ENCODE measurements at regions not wholly inside any gene's neighbourhood (a gene's known extent, or its start where the extent isn't known, plus 50 kb on each side); places are given as distances from the start of the nearest gene placed in this dataset.

GRCh38 chr22:47259049-47259448 is 496.6 kb downstream of the TBC1D22A start:
- H3K27me3 ChIP-seq (replicated peaks; ENCODE audit: insufficient read depth, low read length) = no peaks in the 10 kb centered on the region
- no peak for TF ChIP-seq EZH2phosphoT487 (IDR thresholded peaks at IDR 0.05; ENCODE audit: low read length)
- TF ChIP-seq, protein P1, sequence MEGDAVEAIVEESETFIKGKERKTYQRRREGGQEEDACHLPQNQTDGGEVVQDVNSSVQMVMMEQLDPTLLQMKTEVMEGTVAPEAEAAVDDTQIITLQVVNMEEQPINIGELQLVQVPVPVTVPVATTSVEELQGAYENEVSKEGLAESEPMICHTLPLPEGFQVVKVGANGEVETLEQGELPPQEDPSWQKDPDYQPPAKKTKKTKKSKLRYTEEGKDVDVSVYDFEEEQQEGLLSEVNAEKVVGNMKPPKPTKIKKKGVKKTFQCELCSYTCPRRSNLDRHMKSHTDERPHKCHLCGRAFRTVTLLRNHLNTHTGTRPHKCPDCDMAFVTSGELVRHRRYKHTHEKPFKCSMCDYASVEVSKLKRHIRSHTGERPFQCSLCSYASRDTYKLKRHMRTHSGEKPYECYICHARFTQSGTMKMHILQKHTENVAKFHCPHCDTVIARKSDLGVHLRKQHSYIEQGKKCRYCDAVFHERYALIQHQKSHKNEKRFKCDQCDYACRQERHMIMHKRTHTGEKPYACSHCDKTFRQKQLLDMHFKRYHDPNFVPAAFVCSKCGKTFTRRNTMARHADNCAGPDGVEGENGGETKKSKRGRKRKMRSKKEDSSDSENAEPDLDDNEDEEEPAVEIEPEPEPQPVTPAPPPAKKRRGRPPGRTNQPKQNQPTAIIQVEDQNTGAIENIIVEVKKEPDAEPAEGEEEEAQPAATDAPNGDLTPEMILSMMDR (IDR thresholded peaks at IDR 0.05; ENCODE audit: low read length) = no peak
- no peak for TF ChIP-seq EZH2 (optimal IDR thresholded peaks at IDR 0.05; ENCODE audit: low read depth, low read length)
- no peak overlapping the region for H3K9ac ChIP-seq (ENCODE audit: low read length)
- no peak for DNase-seq
- H3F3A ChIP-seq (ENCODE audit: insufficient read depth, low read length) = no peaks in the 10 kb centered on the region
- no peak overlapping the region for H3K4me3 ChIP-seq (ENCODE audit: low read length)
- no peak overlapping the region for H2AFZ ChIP-seq (ENCODE audit: low read length)
- no peak overlapping the region for H3K4me2 ChIP-seq (ENCODE audit: low read depth, low read length)
- peaks cover 5% of the 10 kb centered on the region; the same call in 1 of the 2 replicates for H3K4me1 ChIP-seq (ENCODE audit: low read length)
- H4K20me1 ChIP-seq (ENCODE audit: insufficient read depth, low read length) = no peaks in the 10 kb centered on the region
- H3K79me2 ChIP-seq (ENCODE audit: low read length) = no peaks in the 10 kb centered on the region
- H3K36me3 ChIP-seq (replicated peaks; ENCODE audit: insufficient read depth, low read length) = no peaks in the 10 kb centered on the region
- H3K27ac ChIP-seq (ENCODE audit: low read length) = no peak overlapping the region
- H3K9me2 ChIP-seq (replicated peaks; ENCODE audit: insufficient read depth, low read length) = no peaks in the 10 kb centered on the region
- no peaks in the 10 kb centered on the region for H3K9me3 ChIP-seq (replicated peaks; ENCODE audit: insufficient read depth, low read length)

GRCh38 chr22:47257976-47258375 is 495.5 kb downstream of the TBC1D22A start:
- TF ChIP-seq EZH2 (optimal IDR thresholded peaks at IDR 0.05; ENCODE audit: low read depth, low read length) = no peak
- TF ChIP-seq, protein P1 (IDR thresholded peaks at IDR 0.05; ENCODE audit: low read length) = no peak
- TF ChIP-seq EZH2phosphoT487 (IDR thresholded peaks at IDR 0.05; ENCODE audit: low read length) = no peak

GRCh38 chr22:47257566-47257965 is 495.1 kb downstream of the TBC1D22A start:
- Histone ChIP-seq H3K27ac (ENCODE audit: low read length) (no peak overlapping the region), H3K9me3 (replicated peaks; ENCODE audit: insufficient read depth, low read length) (no peaks in the 10 kb centered on the region)

More at GRCh38 chr22:47257976-47258375, 495.5 kb downstream of the TBC1D22A start:
- Histone ChIP-seq H3K27me3 (replicated peaks; ENCODE audit: insufficient read depth, low read length) (no peaks in the 10 kb centered on the region), H3K79me2 (ENCODE audit: low read length) (no peaks in the 10 kb centered on the region), H3K9ac (ENCODE audit: low read length) (no peak overlapping the region), H3K4me1 (ENCODE audit: low read length) (peaks cover 5% of the 10 kb centered on the region; the same call in 1 of the 2 replicates), H2AFZ (ENCODE audit: low read length) (no peak overlapping the region), H3K4me3 (ENCODE audit: low read length) (no peak overlapping the region), H3K4me2 (ENCODE audit: low read depth, low read length) (no peak overlapping the region), H3K9me3 (replicated peaks; ENCODE audit: insufficient read depth, low read length) (no peaks in the 10 kb centered on the region), H3K27ac (ENCODE audit: low read length) (no peak overlapping the region), H3F3A (ENCODE audit: insufficient read depth, low read length) (no peaks in the 10 kb centered on the region), H4K20me1 (ENCODE audit: insufficient read depth, low read length) (no peaks in the 10 kb centered on the region), H3K36me3 (replicated peaks; ENCODE audit: insufficient read depth, low read length) (no peaks in the 10 kb centered on the region), H3K9me2 (replicated peaks; ENCODE audit: insufficient read depth, low read length) (no peaks in the 10 kb centered on the region)
- no peak for DNase-seq

More at GRCh38 chr22:47257566-47257965, 495.1 kb downstream of the TBC1D22A start:
- no peaks in the 10 kb centered on the region for H3K79me2 ChIP-seq (ENCODE audit: low read length)
- no peak overlapping the region for H3K9ac ChIP-seq (ENCODE audit: low read length)
- H4K20me1 ChIP-seq (ENCODE audit: insufficient read depth, low read length) = no peaks in the 10 kb centered on the region
- no peak overlapping the region for H2AFZ ChIP-seq (ENCODE audit: low read length)
- TF ChIP-seq EZH2phosphoT487 (IDR thresholded peaks at IDR 0.05; ENCODE audit: low read length) = no peak
- no peak for TF ChIP-seq EZH2 (optimal IDR thresholded peaks at IDR 0.05; ENCODE audit: low read depth, low read length)
- TF ChIP-seq, protein P1 (IDR thresholded peaks at IDR 0.05; ENCODE audit: low read length) = no peak
- DNase-seq = no peak
- no peaks in the 10 kb centered on the region for H3K36me3 ChIP-seq (replicated peaks; ENCODE audit: insufficient read depth, low read length)
- no peaks in the 10 kb centered on the region for H3F3A ChIP-seq (ENCODE audit: insufficient read depth, low read length)
- no peak overlapping the region for H3K4me2 ChIP-seq (ENCODE audit: low read depth, low read length)
- H3K4me3 ChIP-seq (ENCODE audit: low read length) = no peak overlapping the region
- H3K4me1 ChIP-seq (ENCODE audit: low read length) = peaks cover 5% of the 10 kb centered on the region; the same call in 1 of the 2 replicates
- no peaks in the 10 kb centered on the region for H3K27me3 ChIP-seq (replicated peaks; ENCODE audit: insufficient read depth, low read length)
- no peaks in the 10 kb centered on the region for H3K9me2 ChIP-seq (replicated peaks; ENCODE audit: insufficient read depth, low read length)

Data from MM.1S (cell line).